DOHH2 (cell line): ENCODE measurements at regions not wholly inside any gene's neighbourhood (a gene's known extent, or its start where the extent isn't known, plus 50 kb on each side); places are given as distances from the start of the nearest gene placed in this dataset.

ENCODE experiments used
- CTCF ChIP-seq: fragments of 200-600 bp; sonication (generic); IDR thresholded peaks from one replicate; pipeline ENCODE4 v1.5.1; 2014; ENCODE audit warnings: antibody characterized with exemption, mild to moderate bottlenecking, low read depth, low read length; ENCODE audit not compliant: poor library complexity, severe bottlenecking
- EZH2phosphoT487 ChIP-seq: fragments of 200-600 bp; sonication (generic); IDR thresholded peaks from 2 replicates; pipeline ENCODE4 v1.6.1; 2017; ENCODE audit warnings: borderline replicate concordance, mild to moderate bottlenecking, antibody characterized with exemption, low read length, moderate library complexity, mixed read lengths

- TF ChIP-seq CTCF (no peak), EZH2phosphoT487 (no peak)
Observed at GRCh38 chr3:89606151-89606550, 498.7 kb downstream of the EPHA3 start.
